ENCODE measurements at regions not wholly inside any gene's neighbourhood (a gene's known extent, or its start where the extent isn't known, plus 50 kb on each side); places are given as distances from the start of the nearest gene placed in this dataset.

Small RNA genes in the stretch of these regions (microRNA-seq; reads per million reads assigned to microRNA genes)
- 0 to 0.42 reads per million in 2 donors for gene MIR1265
- 0 reads per million in 2 donors for gene MIR4293
